Activated T-helper 1 cell treated with anti-CD3 and anti-CD28 coated beads, Interleukin-12 subunit alpha, Interleukin-12 subunit beta, Interleukin-2, Interleukin-4 antibody, amounts not matched to agents 30 ng/mL and 10 ng/mL and 1 ng/mL, durations not matched to agents 14 hours and 24 hours and 36 hours (primary cell): ENCODE measurements at regions not wholly inside any gene's neighbourhood (a gene's known extent, or its start where the extent isn't known, plus 50 kb on each side); places are given as distances from the start of the nearest gene placed in this dataset.

Experiments
- DNase-seq: peaks from one replicate; pipeline ENCODE4 v3.0.0; 2021; ENCODE audit warnings: low spot score
- H3K27ac Mint-ChIP-seq: one replicate; pipeline ENCODE4 v1.8.0; 2021; ENCODE audit warnings: mild to moderate bottlenecking, mixed read lengths
- H3K27me3 Mint-ChIP-seq: one replicate; pipeline ENCODE4 v1.8.0; 2022; ENCODE audit warnings: mild to moderate bottlenecking, moderate library complexity, mixed read lengths; ENCODE audit not compliant: insufficient read depth
- H3K36me3 Mint-ChIP-seq: one replicate; pipeline ENCODE4 v1.8.0; 2021; ENCODE audit warnings: low read depth, mixed read lengths
- H3K4me1 Mint-ChIP-seq: one replicate; pipeline ENCODE4 v1.8.0; 2021; ENCODE audit warnings: low read depth, mixed read lengths
- H3K4me3 Mint-ChIP-seq: one replicate; pipeline ENCODE4 v1.8.0; 2021; ENCODE audit warnings: mild to moderate bottlenecking, moderate library complexity, mixed read lengths
- H3K9me3 Mint-ChIP-seq: one replicate; pipeline ENCODE4 v1.8.0; 2021; ENCODE audit warnings: mixed read lengths
- intact Hi-C: fragments of 100-400 bp; cut with micrococcal nuclease; formaldehyde crosslinking; loops from one replicate; pipeline ENCODE4 v1.15.1; 2024

DNA sequence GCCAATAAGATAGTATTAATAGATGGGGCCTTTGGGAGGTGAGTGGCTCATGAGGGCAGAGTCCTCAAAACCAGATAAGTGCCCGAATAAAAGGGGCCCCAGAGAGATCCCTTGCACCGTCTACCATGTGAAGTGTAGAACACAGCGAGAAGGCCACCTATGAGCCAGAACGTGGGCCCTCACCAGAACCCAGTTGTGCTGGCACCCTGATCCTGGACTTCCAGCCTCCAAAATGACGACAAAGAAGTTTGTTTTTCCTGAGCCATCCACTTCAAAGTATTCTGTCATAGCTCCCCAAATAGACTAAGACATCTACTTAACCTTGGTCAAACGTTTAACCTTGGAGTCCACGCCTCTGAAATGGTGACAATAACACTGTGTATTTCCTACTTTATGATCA, 158.1 kb downstream of the EFNB2 start:
- no peak overlapping the region for H3K4me3 Mint-ChIP-seq
- no peak for DNase-seq
- no peaks in the 10 kb centered on the region for H3K36me3 Mint-ChIP-seq
- H3K27me3 Mint-ChIP-seq = peaks cover 4% of the 10 kb centered on the region
- intact Hi-C loops = no loop called here
- H3K4me1 Mint-ChIP-seq = no peaks in the 10 kb centered on the region
- no peak overlapping the region for H3K27ac Mint-ChIP-seq
- no peaks in the 10 kb centered on the region for H3K9me3 Mint-ChIP-seq

DNA sequence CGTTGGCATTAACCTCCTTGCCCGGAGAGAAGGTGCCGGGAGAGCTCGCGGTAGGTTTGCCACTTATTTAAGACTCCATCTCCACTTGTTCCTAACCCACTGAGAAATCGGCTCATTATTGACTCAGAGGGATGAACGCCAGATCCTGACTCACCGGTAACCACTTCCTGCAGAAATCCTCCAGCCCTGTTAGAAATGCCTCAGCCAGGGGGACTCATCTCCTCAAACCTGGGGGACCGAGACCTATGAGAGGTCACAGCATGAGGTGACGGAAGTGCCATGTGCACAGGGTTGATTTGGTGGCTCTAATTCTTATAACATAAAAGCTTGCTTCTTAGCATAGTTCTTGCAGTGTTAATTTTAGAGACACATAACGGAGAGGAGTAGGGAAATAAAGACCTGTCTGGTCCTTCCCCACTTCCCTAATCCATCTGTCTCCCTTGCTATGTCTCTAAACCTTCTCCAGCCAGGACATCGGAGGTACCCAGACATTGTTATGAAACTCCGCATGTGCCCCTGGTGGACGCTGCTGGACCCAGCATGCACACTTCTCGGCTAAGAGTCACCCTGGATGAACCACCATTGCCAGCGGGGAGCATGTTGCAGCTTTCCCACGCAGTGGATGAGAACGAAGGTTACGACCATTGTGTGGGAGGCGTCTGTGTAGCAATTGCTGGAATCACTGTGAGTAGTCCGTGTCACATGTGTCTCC, 158.9 kb downstream of the EFNB2 start:
- no peak for DNase-seq
- H3K4me1 Mint-ChIP-seq = no peaks in the 10 kb centered on the region

DNA sequence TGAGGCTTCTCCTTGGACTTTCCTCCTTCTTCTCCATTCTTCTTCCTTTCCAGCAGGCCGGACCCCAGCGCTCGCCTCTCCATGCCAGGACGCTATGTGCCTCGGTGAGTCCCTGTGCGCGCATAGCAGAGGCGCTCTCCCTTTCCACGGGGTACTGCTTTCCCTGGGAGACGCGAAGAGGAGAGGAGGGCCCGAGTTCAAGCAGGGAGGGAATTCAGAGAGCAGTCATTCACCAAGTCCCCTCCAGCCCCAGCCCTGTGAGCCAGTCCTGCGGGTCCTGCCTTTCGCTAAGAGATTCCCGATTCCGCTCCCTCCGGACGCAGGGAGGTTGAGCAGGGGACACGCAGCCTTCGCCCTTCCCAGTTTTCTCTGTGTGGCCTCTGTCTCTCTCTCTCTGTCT, 160.4 kb downstream of the EFNB2 start:
- Mint-ChIP-seq H3K36me3 (no peaks in the 10 kb centered on the region), H3K9me3 (no peaks in the 10 kb centered on the region), H3K4me3 (no peak overlapping the region), H3K27me3 (peaks cover 4% of the 10 kb centered on the region), H3K27ac (no peak overlapping the region), H3K4me1 (no peaks in the 10 kb centered on the region)
- intact Hi-C loops = no loop called here
- DNase-seq = no peak

More for the DNA sequence above, 158.9 kb downstream of the EFNB2 start:
- Mint-ChIP-seq H3K4me3 (no peak overlapping the region), H3K9me3 (no peaks in the 10 kb centered on the region), H3K36me3 (no peaks in the 10 kb centered on the region), H3K27me3 (peaks cover 4% of the 10 kb centered on the region), H3K27ac (no peak overlapping the region)
- intact Hi-C loops = no loop called here

DNA sequence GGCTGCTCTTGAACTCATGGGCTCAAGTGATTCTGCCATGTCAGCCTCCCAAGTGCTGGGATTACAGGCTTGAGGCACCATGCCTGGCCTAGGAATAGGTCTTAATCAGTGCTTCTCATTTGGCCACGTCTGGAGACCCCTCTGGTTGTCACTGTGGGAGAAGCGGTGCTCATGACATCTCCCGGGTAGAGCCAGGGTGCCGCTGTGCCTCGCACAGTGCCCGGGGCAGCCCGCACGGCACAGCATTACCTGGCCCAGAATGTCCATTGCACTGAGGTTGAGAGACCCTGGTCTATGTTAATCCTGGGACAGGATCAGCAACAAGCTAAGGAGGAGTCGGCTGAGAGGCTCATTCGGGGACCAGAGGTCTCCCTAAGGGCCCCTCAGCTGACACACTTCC, 160.8 kb downstream of the EFNB2 start:
- no peaks in the 10 kb centered on the region for H3K9me3 Mint-ChIP-seq
- intact Hi-C loops = no loop called here
- H3K4me3 Mint-ChIP-seq = no peak overlapping the region
- H3K27me3 Mint-ChIP-seq = peaks cover 4% of the 10 kb centered on the region
- no peaks in the 10 kb centered on the region for H3K36me3 Mint-ChIP-seq
- no peak for DNase-seq
- H3K27ac Mint-ChIP-seq = no peak overlapping the region
- no peaks in the 10 kb centered on the region for H3K4me1 Mint-ChIP-seq

DNA sequence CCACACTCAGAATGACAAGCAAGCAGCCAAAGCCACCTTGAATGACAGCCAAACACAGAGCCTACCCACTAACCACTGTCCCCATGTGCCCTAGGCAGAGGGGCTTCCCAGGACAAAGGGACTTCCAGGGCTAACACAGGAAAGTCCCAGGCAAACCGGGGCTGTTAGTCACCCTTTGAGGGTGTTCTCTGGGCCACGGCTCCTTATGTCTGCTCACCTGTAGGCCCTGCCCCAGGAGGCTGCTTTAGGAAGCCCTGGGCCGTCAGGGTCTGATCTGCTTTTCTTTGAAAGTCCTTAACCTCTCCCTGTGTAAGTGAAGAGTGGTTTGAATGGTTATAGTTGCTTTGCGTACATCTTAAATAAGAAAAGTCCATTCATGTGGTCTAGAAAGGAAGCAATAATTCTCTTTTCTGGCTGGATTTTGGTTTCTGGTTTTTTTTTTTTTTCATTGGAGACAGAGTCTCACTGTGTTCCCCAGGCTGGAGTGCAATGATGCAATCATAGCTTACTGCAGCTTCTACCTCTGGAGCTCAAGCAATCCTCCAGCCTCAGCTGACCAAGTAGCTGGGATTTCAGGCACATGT, 161.4 kb downstream of the EFNB2 start:
- intact Hi-C loops = no loop called here
- DNase-seq = no peak
- no peaks in the 10 kb centered on the region for H3K9me3 Mint-ChIP-seq
- H3K36me3 Mint-ChIP-seq = no peaks in the 10 kb centered on the region
- H3K27ac Mint-ChIP-seq = no peak overlapping the region
- no peak overlapping the region for H3K4me3 Mint-ChIP-seq
- H3K4me1 Mint-ChIP-seq = no peaks in the 10 kb centered on the region
- peaks cover 4% of the 10 kb centered on the region for H3K27me3 Mint-ChIP-seq

DNA sequence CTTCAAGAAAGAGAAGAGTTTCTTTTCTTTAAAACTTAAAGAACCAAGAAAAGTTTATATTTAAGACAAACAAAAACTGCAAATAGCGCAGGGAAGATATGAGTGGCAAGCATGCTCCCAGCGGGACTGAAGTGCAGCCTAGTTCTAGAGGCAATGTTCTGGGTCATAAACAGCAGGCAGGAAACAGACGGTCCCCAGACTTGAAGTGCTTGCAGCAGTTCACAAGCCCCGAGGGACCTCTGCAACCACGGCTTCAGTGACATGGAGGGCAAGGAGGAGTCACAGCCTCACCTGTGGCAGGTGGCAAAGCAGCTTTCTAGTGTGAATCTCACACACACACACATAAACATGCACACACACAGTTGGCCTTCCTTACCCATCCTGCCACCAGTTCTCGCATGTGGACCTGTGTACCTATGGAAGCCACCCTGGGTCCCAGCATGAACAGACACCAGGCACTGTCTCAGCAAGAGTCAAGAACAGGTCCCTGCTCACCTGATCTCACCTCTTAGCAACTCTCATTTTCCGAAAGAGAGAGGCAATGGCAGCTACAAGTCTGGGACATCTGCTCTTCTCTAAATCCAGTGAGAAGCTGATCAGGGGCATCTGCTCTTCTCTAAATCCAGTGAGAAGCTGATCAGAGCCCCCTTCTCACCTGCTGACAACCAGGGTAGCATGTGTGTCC, 162.0 kb downstream of the EFNB2 start:
- Mint-ChIP-seq H3K36me3 (no peaks in the 10 kb centered on the region), H3K4me3 (no peak overlapping the region), H3K27ac (no peak overlapping the region), H3K4me1 (no peaks in the 10 kb centered on the region), H3K27me3 (peaks cover 4% of the 10 kb centered on the region), H3K9me3 (no peaks in the 10 kb centered on the region)
- intact Hi-C loops = no loop called here
- no peak for DNase-seq

DNA sequence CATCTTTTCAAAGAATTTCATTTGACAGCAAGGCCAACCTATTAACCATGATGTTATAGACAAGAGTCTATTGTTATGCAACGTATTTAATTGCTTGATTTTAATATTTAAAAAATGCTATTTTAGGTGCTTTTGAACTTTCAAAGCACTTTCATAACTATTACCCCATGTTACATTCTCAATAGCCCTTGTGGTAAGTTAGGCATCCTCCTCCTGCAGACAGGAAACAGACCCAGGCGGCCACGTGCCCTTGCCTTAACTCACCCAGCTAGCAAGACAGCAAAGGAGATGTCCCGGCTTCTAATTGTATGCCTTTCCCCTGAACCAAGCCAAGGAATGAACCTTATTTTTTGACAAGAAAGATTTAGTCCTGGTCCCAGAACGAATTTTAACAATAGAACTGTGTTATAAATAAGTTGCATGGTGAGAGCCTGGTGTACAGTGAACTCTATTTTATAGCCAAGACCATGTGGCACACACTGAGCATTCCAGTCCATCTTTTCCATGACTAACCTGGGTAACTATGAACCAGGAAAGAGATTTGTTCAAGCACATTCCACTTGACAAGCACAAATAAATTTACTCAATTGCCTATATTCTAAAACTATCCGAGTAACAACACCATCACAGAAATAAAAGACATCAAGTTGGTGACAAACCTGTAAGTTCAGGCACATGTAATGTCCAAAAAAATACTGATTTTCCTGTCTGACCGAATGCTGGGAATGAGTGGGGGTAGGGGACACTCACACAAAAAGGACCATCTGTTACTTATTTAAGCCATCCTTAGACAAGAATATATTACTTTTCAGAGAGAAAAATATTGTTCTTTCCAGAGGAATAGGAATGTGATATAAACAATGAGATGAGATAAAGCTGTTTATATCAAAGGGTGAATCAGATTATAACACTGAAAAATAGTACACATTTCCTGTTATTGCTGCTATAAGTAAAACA, 163.0 kb downstream of the EFNB2 start:
- Mint-ChIP-seq H3K4me1 (no peaks in the 10 kb centered on the region), H3K36me3 (no peaks in the 10 kb centered on the region), H3K9me3 (no peaks in the 10 kb centered on the region), H3K27ac (no peak overlapping the region), H3K4me3 (no peak overlapping the region), H3K27me3 (peaks cover 4% of the 10 kb centered on the region)
- intact Hi-C loops = no loop called here
- DNase-seq = no peak

DNA sequence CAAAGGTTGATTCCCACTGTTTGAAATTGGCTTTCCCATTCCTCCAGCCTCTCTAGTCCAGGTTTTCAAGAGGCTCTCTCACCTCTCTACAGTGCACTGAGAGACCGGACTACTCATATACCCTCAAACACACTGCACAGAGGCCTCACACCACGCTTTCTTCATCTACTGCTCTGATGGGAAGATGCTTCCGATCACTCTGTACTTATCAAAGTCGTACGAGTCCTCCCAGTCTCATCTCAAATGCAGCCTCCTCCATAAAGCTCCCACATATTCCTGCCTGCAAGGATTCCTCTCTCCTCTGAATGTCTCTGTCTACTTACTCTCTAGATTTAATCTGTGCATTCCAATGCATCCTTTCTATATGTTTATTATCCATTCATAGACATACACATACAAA, 164.4 kb downstream of the EFNB2 start:
- no peaks in the 10 kb centered on the region for H3K36me3 Mint-ChIP-seq
- DNase-seq = no peak
- H3K4me1 Mint-ChIP-seq = no peaks in the 10 kb centered on the region
- intact Hi-C loops = no loop called here
- H3K4me3 Mint-ChIP-seq = no peak overlapping the region
- H3K27ac Mint-ChIP-seq = no peak overlapping the region
- H3K9me3 Mint-ChIP-seq = no peaks in the 10 kb centered on the region
- peaks cover 4% of the 10 kb centered on the region for H3K27me3 Mint-ChIP-seq

DNA sequence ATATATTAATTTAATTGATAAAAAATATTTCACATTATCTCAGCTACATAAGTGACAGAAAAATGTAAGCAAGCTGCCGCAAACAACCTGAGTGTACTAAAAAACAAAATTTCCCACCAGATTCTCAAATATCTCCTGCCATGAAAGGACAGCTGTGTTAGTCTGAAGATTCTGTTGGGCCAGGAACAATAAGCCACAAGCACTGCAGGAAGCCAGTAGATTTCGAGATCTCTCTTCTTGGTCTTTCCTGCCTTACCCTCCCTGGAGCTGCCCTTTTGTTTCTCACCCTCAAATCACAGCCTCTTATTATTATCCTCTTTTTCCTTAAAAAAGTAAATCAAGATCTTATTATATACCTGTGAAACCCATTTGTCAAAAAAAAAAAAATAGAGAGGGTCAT, 165.6 kb downstream of the EFNB2 start:
- Mint-ChIP-seq H3K36me3 (no peaks in the 10 kb centered on the region), H3K27ac (no peak overlapping the region), H3K4me3 (no peak overlapping the region), H3K9me3 (peaks cover 4% of the 10 kb centered on the region), H3K27me3 (peaks cover 4% of the 10 kb centered on the region), H3K4me1 (no peaks in the 10 kb centered on the region)
- intact Hi-C loops = no loop called here
- no peak for DNase-seq

DNA sequence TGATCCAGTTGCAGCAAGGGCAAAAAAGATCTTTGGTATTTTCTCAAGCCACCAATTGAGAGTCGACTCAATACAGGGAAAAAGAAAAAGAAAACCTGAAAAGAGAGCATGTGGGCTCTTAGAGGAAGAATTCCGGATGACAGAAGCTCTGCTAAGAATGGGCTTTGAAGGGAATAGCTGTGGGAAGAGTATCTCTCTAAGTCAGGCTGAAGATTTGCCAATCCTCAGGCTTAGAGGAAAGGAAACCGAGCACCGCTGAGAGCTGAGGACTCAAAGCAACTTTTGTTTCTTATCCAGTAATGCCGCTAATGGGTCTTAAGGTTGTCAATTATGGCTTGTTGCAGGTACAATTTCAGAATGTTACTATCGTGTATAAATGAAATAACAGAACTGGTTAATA, 166.4 kb downstream of the EFNB2 start:
- H3K4me3 Mint-ChIP-seq = no peak overlapping the region
- no peak for DNase-seq
- peaks cover 4% of the 10 kb centered on the region for H3K27me3 Mint-ChIP-seq
- peaks cover 5% of the 10 kb centered on the region for H3K9me3 Mint-ChIP-seq
- intact Hi-C loops = no loop called here
- no peak overlapping the region for H3K27ac Mint-ChIP-seq
- H3K4me1 Mint-ChIP-seq = no peaks in the 10 kb centered on the region
- no peaks in the 10 kb centered on the region for H3K36me3 Mint-ChIP-seq

DNA sequence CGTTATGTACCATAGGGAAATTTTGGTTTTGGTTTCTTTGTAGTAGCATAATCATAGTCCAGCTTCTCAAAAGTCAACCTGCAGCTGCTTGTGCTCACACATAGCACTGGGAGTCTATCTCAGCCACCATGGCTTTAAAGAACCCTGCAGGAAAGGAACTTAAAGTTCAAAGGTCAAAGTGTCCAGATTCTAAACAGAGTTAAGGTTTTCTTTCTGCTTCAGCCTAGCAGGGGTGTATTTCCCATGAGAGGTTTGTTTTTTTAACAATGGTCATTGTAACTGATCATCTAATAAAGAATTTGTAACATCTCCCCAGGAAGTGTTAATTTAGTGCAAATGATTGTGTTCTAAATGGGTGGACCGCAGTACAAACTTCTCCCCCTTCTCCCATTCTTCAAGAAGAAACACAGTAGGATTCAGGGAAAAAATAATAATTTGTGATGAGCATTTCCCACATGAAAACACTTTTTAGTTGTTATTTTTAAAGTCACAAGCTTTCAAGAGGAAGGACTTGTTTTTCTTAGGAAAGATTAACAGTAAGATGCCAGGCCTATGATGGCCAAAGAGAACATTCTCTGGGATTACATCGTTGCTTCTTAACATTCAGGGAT, 168.0 kb downstream of the EFNB2 start:
- H3K9me3 Mint-ChIP-seq = peaks cover 5% of the 10 kb centered on the region
- intact Hi-C loops = no loop called here
- DNase-seq = no peak
- H3K27me3 Mint-ChIP-seq = no peaks in the 10 kb centered on the region
- H3K4me3 Mint-ChIP-seq = no peak overlapping the region
- no peaks in the 10 kb centered on the region for H3K36me3 Mint-ChIP-seq
- no peak overlapping the region for H3K27ac Mint-ChIP-seq
- H3K4me1 Mint-ChIP-seq = no peaks in the 10 kb centered on the region

DNA sequence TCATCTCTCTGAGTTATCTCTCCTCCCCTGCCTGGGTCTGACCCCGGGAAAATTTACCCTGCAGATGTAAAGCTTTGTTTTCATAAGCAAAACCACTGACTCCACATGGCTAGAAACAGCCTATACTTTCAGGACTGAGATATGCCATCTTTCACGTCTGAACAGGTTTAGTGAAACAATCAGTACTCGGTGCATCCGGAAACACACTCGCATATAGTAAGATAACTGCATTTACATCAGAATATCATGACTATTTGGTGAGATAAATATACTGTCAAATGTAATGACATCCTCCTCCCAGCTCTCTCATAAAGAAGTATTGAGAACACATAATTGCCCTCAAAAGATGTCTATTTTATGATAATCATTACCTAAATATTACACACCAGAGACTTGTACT, 172.8 kb downstream of the EFNB2 start:
- H3K36me3 Mint-ChIP-seq = no peaks in the 10 kb centered on the region
- intact Hi-C loops = no loop called here
- no peaks in the 10 kb centered on the region for H3K27me3 Mint-ChIP-seq
- H3K4me1 Mint-ChIP-seq = no peaks in the 10 kb centered on the region
- H3K9me3 Mint-ChIP-seq = peaks cover 5% of the 10 kb centered on the region
- no peak overlapping the region for H3K27ac Mint-ChIP-seq
- no peak overlapping the region for H3K4me3 Mint-ChIP-seq
- DNase-seq = no peak
